SK-N-SH (cell line): ENCODE measurements at regions not wholly inside any gene's neighbourhood (a gene's known extent, or its start where the extent isn't known, plus 50 kb on each side); places are given as distances from the start of the nearest gene placed in this dataset.

Experiments
- CTCF ChIA-PET: fragments of 300-600, 350-600 bp; formaldehyde crosslinking; extraction: SDS; loops from one replicate; lab custom pipeline; 2021; lab: Yijun Ruan, JAX
- POLR2A ChIA-PET: fragments of 350-600 bp; sonication (Branson Sonifier 250); formaldehyde crosslinking; extraction: SDS; loops from one replicate; lab custom pipeline; 2020; ENCODE audit warnings: antibody characterized with exemption, inconsistent platforms; lab: Yijun Ruan, JAX
- DNase-seq: peaks from one replicate; pipeline ENCODE4 v3.0.0; 2012
- H2AFZ ChIP-seq: fragments of 200-600 bp; sonication (generic); 2 replicates; pipeline ENCODE4 v1.8.1; 2016; ENCODE audit warnings: antibody characterized with exemption, mild to moderate bottlenecking, low read depth
- H3F3A ChIP-seq: fragments of 200-600 bp; sonication (generic); replicated peaks from 2 replicates; pipeline ENCODE3; 2016; ENCODE audit warnings: antibody characterized with exemption, mild to moderate bottlenecking; ENCODE audit not compliant: insufficient read depth
- H3K27ac ChIP-seq, 2 experiments: fragments of 200-500 bp in 1 of 2; fragments of 200-600 bp in 1 of 2; sonication (Bioruptor generic) in 1 of 2; sonication (generic), shearing (Covaris generic) in 1 of 2; 2 replicates each; pipeline versions ENCODE4 v1.5.1 to v1.6.1; 2014 to 2016; ENCODE audit warnings: low read depth in 2 of 2, inconsistent platforms in 1 of 2, low read length in 1 of 2, mild to moderate bottlenecking in 1 of 2, mixed read lengths in 1 of 2
- H3K27me3 ChIP-seq: fragments of 200-600 bp; sonication (generic), shearing (Covaris generic); 2 replicates; pipeline ENCODE4 v1.6.1; 2016; ENCODE audit warnings: mixed run types; ENCODE audit not compliant: insufficient read depth
- H3K36me3 ChIP-seq, 2 experiments: fragments of 200-500 bp in 1 of 2; fragments of 200-600 bp in 1 of 2; sonication (Bioruptor generic) in 1 of 2; sonication (generic) in 1 of 2; replicated peaks in 1 of 2; 2 replicates each; pipeline versions ENCODE3 to v1.5.1; 2014 to 2016; ENCODE audit warnings: low read length in 1 of 2, mild to moderate bottlenecking in 1 of 2; ENCODE audit not compliant: insufficient read depth in 2 of 2, control insufficient read depth in 1 of 2
- H3K4me1 ChIP-seq, 2 experiments: fragments of 200-500 bp in 1 of 2; fragments of 200-600 bp in 1 of 2; sonication (Bioruptor generic) in 1 of 2; sonication (generic), shearing (Covaris generic) in 1 of 2; 2 replicates each; pipeline versions ENCODE4 v1.5.1 to v1.6.1; 2014 to 2016; ENCODE audit warnings: low read depth in 1 of 2, low read length in 1 of 2, mixed run types in 1 of 2; ENCODE audit not compliant: insufficient read depth in 2 of 2, control insufficient read depth in 1 of 2
- H3K4me2 ChIP-seq: fragments of 200-600 bp; sonication (generic), shearing (Covaris generic); 2 replicates; pipeline ENCODE4 v1.6.1; 2017; ENCODE audit warnings: mixed run types
- H3K4me3 ChIP-seq, 2 experiments: fragments of 200-500 bp in 1 of 2; fragments of 200-600 bp in 1 of 2; sonication (Bioruptor generic) in 1 of 2; sonication (generic), shearing (Covaris generic) in 1 of 2; 2 replicates each; pipeline versions ENCODE4 v1.5.1 to v1.8.1; 2014 to 2016; ENCODE audit warnings: low read depth in 2 of 2, inconsistent platforms in 1 of 2, low read length in 1 of 2, mild to moderate bottlenecking in 1 of 2, mixed read lengths in 1 of 2, moderate library complexity in 1 of 2
- H3K79me2 ChIP-seq: fragments of 200-600 bp; sonication (generic); 2 replicates; pipeline ENCODE4 v1.8.1; 2017; ENCODE audit warnings: mild to moderate bottlenecking; ENCODE audit not compliant: insufficient read depth
- H3K9ac ChIP-seq: fragments of 200-600 bp; sonication (generic); 2 replicates; pipeline ENCODE4 v1.6.1; 2017; ENCODE audit warnings: mixed run types
- H3K9me2 ChIP-seq: fragments of 200-600 bp; sonication (generic); 2 replicates; pipeline ENCODE4 v1.6.1; 2017; ENCODE audit warnings: mixed run types
- H3K9me3 ChIP-seq: fragments of 200-600 bp; sonication (generic); 2 replicates; pipeline ENCODE4 v1.6.1; 2017; ENCODE audit warnings: mixed run types, mild to moderate bottlenecking, moderate library complexity
- H4K20me1 ChIP-seq: fragments of 200-600 bp; sonication (generic); 2 replicates; pipeline ENCODE4 v1.6.1; 2017; ENCODE audit warnings: mild to moderate bottlenecking, mixed run types; ENCODE audit not compliant: insufficient read depth
- CHD2 ChIP-seq: fragments of 150-350 bp; IDR thresholded peaks from 2 replicates; pipeline ENCODE4 v1.6.1; 2018; ENCODE audit warnings: low read length; ENCODE audit not compliant: partially characterized antibody
- GABPA ChIP-seq: IDR thresholded peaks from 2 replicates; pipeline ENCODE4 v1.4.0; 2012; ENCODE audit warnings: low read depth, mild to moderate bottlenecking
- IRF3 ChIP-seq: fragments of 150-350 bp; IDR thresholded peaks from 2 replicates; pipeline ENCODE4 v1.6.1; 2016; ENCODE audit warnings: mild to moderate bottlenecking, low read depth, low read length
- MEF2A ChIP-seq: IDR thresholded peaks from 2 replicates; pipeline ENCODE4 v1.4.0; 2012; ENCODE audit warnings: low read depth, borderline replicate concordance
- NFIC ChIP-seq: IDR thresholded peaks from 2 replicates; pipeline ENCODE4 v1.4.0; 2012; ENCODE audit warnings: borderline replicate concordance
- NRF1 ChIP-seq: IDR thresholded peaks from 2 replicates; pipeline ENCODE4 v1.6.1; 2012; ENCODE audit warnings: low read depth, mild to moderate bottlenecking, low read length
- REST ChIP-seq: IDR thresholded peaks from 2 replicates; pipeline ENCODE4 v1.6.1; 2012; ENCODE audit warnings: mild to moderate bottlenecking, low read depth, low read length, moderate library complexity
- RXRA ChIP-seq: IDR thresholded peaks from 2 replicates; pipeline ENCODE4 v1.4.0; 2012; ENCODE audit warnings: low read depth, mild to moderate bottlenecking, borderline replicate concordance
- SMC3 ChIP-seq: IDR thresholded peaks from 2 replicates; pipeline ENCODE4 v1.6.1; 2012; ENCODE audit warnings: low read depth, low read length, improper control_type of control experiment
- TEAD4 ChIP-seq: IDR thresholded peaks from 2 replicates; pipeline ENCODE4 v1.4.0; 2012; ENCODE audit warnings: mild to moderate bottlenecking, borderline replicate concordance; ENCODE audit not compliant: insufficient read depth
- USF1 ChIP-seq: IDR thresholded peaks from 2 replicates; pipeline ENCODE4 v1.4.0; 2012; ENCODE audit warnings: low read depth, borderline replicate concordance
- YY1 ChIP-seq: IDR thresholded peaks from 2 replicates; pipeline ENCODE4 v1.4.0; 2012; ENCODE audit warnings: low read depth, mild to moderate bottlenecking
- WGBS: methylation state at CpG from one replicate; pipeline ENCODE4 v1.1.6; 2017; ENCODE audit warnings: low lambda C conversion rate; 5-methylcytosine and 5-hydroxymethylcytosine counted together

GRCh38 chr10:8183241-8183704, 128.8 kb downstream of the GATA3 start:
- H3K4me2 ChIP-seq: no peak overlapping the region
- ChIA-PET CTCF (interaction anchor here (1.0 kb wide), 1 partner anchor 62 kb away, joined by 3 read pairs; no protein-coding TSS in a partner anchor), POLR2A (no interaction called here)

More at GRCh38 chr10:8183241-8183704, 128.8 kb downstream of the GATA3 start:
- no peak overlapping the region for H2AFZ ChIP-seq
- WGBS: 83% methylated on average over 5 of the region's 5 CpGs
- no peak for TF ChIP-seq YY1
- TF ChIP-seq NFIC: no peak
- TF ChIP-seq GABPA: no peak
- TF ChIP-seq NRF1: no peak
- TF ChIP-seq TEAD4: no peak
- TF ChIP-seq USF1: no peak
- TF ChIP-seq RXRA: no peak
- no peak for TF ChIP-seq SMC3
- TF ChIP-seq MEF2A: no peak
- TF ChIP-seq CHD2: no peak
- TF ChIP-seq REST: no peak
- no peak for TF ChIP-seq IRF3
- TF ChIP-seq, all 33 proteins: peak for 0
- Histone ChIP-seq H3K79me2 (no peaks in the 10 kb centered on the region), H3F3A (no peaks in the 10 kb centered on the region), H4K20me1 (no peaks in the 10 kb centered on the region), H3K4me3 (no peak overlapping the region), H3K4me1 (peaks cover 0 to 11% of the 10 kb centered on the region in 2 experiments; a peak in 2 of 4 replicates), H3K9ac (no peak overlapping the region), H3K9me2 (no peaks in the 10 kb centered on the region), H3K27me3 (no peaks in the 10 kb centered on the region), H3K27ac (no peak overlapping the region), H3K9me3 (no peaks in the 10 kb centered on the region), H3K36me3 (no peaks in the 10 kb centered on the region)
- DNase-seq: no peak
